Epithelial cell of proximal tubule (primary cell): ENCODE measurements at regions not wholly inside any gene's neighbourhood (a gene's known extent, or its start where the extent isn't known, plus 50 kb on each side); places are given as distances from the start of the nearest gene placed in this dataset.

Source experiments
- DNase-seq: peaks from one replicate; pipeline ENCODE4 v3.0.0-alpha.2; 2011; ENCODE audit warnings: low read depth
- H3K4me3 ChIP-seq: 2 replicates; pipeline ENCODE4 v1.5.1; 2011; ENCODE audit warnings: low read depth, mild to moderate bottlenecking, low read length
- TF ChIP-seq, protein P1 (sequence below): conservative IDR thresholded peaks from 2 replicates; pipeline ENCODE4 v1.5.1; 2012; ENCODE audit warnings: low read depth, mild to moderate bottlenecking, low read length

DNA sequence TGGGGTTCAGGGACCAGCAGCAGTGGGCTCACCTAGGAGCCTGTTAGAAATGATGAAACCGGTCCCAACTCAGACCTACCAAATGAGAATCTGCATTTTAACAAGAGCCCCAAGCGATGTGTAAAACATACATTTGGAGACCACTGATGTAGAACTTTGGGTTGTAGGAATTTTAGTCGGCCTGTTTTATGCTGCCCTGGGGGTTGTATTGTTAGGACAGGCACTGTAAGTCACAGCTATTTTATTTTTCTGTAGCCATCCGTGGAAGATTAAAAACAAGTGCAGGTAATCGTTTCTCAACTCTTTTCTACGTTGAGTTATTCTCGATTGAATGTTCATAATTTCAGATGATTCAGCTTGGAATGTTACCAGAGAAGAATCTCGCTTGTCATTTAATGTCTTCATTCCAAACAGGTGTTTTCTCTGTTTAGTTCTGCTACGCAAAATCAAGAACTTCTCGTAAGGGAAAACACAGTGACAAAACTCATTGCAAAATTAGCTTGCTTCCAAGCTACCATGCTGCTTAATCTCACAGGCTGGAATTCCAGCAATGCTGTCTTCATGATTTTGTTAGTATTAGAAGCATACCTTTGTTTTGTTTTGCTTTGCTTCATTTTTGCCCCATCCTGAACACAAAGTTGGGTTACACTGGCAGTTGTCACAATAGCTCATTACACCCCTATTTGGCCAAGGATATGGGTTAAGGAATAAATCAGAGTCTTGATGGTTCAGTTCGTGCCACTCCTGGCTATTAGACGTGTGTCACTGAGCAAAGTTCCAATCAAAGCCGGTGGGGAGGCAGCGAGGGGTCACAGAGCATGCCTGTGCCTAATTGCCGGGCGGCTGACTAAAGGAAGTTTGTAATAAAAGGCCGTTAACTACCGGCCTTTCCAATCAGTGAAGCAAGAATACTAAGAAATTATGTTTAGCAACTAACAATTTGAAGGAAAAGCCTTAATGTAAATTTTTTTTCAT, 676.9 kb downstream of the GATA3 start:
- TF ChIP-seq, protein P1, sequence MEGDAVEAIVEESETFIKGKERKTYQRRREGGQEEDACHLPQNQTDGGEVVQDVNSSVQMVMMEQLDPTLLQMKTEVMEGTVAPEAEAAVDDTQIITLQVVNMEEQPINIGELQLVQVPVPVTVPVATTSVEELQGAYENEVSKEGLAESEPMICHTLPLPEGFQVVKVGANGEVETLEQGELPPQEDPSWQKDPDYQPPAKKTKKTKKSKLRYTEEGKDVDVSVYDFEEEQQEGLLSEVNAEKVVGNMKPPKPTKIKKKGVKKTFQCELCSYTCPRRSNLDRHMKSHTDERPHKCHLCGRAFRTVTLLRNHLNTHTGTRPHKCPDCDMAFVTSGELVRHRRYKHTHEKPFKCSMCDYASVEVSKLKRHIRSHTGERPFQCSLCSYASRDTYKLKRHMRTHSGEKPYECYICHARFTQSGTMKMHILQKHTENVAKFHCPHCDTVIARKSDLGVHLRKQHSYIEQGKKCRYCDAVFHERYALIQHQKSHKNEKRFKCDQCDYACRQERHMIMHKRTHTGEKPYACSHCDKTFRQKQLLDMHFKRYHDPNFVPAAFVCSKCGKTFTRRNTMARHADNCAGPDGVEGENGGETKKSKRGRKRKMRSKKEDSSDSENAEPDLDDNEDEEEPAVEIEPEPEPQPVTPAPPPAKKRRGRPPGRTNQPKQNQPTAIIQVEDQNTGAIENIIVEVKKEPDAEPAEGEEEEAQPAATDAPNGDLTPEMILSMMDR = no peak
- DNase-seq = no peak
- no peak overlapping the region for H3K4me3 ChIP-seq

DNA sequence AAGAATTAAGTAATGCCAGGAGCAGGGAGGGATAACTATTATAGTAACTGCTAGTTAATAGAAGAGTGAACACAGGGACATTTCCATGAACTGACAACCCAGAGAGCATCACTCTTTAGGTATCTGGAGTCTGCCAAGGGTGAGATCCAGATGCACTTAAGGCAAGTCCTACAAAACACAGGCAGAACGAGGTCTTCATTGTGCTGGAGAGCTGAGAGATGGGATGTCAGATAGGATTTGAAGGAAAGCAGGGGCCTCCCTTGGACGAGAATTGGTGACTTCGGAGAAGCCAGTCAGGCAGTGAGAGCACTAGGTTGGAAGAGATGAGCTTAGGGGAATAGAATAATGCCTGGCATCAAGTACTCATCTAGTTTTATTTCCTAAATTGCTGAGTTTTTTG, 684.5 kb downstream of the GATA3 start:
- no peak for DNase-seq
- TF ChIP-seq, protein P1 = no peak
- H3K4me3 ChIP-seq = no peak overlapping the region

DNA sequence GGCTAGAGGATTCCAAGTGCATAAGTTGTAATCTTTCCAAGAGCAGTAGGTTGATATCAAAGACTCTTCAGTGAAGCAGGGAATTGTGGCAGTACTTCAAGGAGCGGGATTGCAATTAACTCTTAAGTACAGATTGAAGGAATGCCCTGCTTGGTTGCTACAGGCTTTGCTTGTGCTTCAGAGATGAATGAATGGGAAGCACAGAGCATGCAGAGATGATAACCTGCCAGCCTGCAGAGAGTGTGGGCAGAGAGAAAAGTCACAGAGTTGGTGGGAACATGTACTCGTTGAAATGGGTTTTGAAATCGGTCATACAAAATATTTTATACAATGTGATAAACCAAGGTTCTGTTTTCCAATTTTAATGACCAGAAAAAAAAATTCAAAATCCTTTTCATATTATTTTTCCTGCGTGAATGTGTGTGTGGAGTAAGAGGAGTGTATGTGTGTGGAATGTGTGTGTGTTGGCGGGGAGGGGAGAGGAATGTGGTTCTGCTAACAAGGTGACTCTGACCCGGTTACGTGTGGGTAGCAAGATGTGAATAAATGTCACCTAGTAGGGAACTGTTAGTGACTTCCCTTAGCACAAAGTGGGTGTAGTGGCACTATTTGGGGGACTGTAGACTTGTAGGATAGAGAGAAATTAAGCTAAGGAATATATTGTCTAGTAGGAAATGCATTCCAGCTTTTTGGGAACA, 697.8 kb downstream of the GATA3 start:
- DNase-seq = no peak

DNA sequence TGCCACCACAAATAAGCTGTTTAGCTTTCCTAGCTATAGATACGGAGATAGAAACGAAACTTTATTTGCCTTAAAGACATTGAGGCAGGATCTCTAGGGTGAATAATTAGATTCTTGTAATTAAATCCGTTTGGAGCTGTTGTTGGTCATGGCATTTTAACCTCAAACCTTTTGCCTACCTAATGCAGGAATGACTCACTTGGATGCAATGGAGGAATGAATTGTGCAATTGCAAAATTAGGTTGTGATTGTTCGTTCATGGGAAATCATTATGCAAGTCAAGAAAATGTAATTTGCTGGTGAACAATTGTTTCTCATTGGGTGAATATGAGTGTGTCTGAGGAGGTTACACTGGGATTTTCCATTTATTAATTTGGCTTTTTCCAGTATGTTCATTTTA, 703.5 kb downstream of the GATA3 start:
- TF ChIP-seq, protein P1 = no peak
- no peak overlapping the region for H3K4me3 ChIP-seq
- peak; percentile 41 for DNase-seq

More for the DNA sequence above, 697.8 kb downstream of the GATA3 start:
- no peak overlapping the region for H3K4me3 ChIP-seq
- TF ChIP-seq, protein P1 = no peak

DNA sequence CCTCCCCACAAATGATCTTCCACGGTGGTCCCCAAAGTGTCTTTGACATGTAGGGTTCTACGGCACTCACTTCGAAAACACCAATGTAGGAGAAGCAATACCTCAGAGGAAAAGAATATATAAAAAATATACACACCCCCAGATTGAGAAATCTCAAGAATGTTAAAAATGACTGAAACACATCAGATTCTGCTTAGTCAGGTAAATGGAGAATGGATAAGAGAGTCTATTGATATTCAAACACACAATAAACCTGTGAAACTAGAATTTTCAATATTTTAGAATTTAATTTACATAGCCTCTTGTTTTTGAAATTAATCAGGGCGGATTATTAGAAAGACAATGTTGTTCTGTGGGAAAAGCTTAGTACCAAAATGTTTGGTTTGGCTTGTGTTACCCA, 712.4 kb downstream of the GATA3 start:
- TF ChIP-seq, protein P1 = no peak
- no peak for DNase-seq

DNA sequence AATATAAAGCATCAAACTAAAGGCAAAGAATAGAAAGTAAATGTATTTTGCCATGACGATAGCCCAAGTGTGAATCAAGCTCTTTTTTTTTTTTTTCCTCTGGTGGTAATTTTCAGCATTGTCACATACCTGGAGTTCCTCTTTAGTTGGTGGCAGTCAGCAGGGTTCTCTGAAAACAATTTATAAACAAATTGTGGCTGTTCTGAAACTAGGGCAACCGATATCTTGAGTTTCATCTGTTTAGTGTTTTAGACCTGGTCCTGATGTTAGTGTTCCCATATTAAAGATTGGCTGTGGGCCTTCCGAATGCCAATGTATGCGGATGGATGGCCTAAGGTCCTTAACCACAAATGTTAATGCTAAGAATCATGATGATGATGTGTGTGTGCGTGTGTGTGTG, 713.1 kb downstream of the GATA3 start:
- no peak for DNase-seq
- TF ChIP-seq, protein P1 = no peak
- H3K4me3 ChIP-seq = no peak overlapping the region

More for the DNA sequence above, 712.4 kb downstream of the GATA3 start:
- H3K4me3 ChIP-seq = no peak overlapping the region
